HG03025 (cell line): ENCODE measurements at regions not wholly inside any gene's neighbourhood (a gene's known extent, or its start where the extent isn't known, plus 50 kb on each side); places are given as distances from the start of the nearest gene placed in this dataset.
"Not testable (repeated sequence)": the region's sequence is repeated elsewhere in the genome, so short reads cannot be mapped to it uniquely, and the experiment has no call there.

Source experiments
- ATAC-seq: cut with Tn5 transposase; IDR thresholded peaks from one replicate; pipeline ENCODE4 v1.9.1; 2021; ENCODE audit warnings: mild to moderate bottlenecking, moderate library complexity; ENCODE audit not compliant: unreplicated experiment, low FRiP score

GRCh38 chr13:21261487-21262216, 85.2 kb downstream of the MRPL57 start:
- not testable (repeated sequence) for ATAC-seq

- not testable (repeated sequence) for ATAC-seq
Measured at GRCh38 chr13:21263909-21264308, 87.5 kb downstream of the MRPL57 start.

- not testable (repeated sequence) for ATAC-seq
Measured at GRCh38 chr13:21268485-21268884, 92.0 kb downstream of the MRPL57 start.

DNA sequence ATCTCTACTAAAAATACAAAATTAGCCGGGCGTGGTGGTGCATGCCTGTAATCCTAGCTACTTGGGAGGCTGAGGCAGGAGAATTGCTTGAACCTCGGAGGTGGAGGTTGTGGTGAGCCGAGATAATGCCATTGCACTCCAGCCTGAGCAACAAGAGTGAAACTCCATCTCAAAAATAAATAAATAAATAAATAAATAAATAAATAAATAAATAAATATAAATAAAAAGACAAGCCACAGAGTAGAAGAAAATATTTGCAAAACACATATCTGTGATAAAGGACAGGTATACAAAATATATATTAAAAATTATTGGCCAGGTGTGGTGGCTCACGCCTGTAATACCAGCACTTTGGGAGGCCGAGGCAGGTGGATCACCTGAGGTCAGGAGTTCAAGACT, 96.0 kb downstream of the MRPL57 start:
- not testable (repeated sequence) for ATAC-seq

DNA sequence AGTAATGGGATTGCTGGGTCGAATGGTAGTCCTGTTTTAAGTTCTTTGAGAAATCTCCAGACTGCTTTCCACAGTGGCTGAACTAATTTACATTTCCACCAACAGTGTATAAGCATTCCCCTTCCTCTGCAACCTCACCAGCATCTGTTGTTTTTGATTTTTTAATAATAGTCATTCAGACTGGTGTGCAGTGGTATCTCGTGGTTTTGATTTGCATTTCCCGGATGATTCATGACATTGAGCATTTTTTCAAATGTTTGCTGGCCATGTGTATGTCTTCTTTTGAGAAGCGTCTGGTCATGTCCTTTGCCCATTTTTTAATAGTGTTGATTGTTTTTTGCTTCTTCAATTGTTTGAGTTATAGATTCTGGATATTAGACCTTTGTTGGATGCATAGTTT, 98.0 kb downstream of the MRPL57 start:
- not testable (repeated sequence) for ATAC-seq

DNA sequence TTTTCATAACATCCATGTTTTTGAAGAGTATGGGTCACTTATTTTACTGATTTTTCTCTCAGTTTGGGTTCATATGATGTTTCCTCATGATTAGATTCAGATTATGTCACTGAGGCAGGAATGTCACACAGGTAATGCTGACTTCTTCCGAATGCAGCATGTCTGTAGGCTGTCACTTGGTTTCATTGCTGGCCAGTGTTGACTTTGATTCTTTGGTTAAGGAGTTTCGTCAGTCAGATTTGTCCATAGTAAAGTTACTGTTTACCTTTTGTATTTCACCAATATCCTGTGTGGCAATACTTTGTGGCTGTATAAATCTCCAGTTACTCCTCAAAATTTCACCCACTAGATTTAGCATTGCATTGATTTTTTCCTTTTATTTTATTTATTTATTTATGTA, 105.6 kb downstream of the MRPL57 start:
- no peak for ATAC-seq

- no peak for ATAC-seq
Measured at GRCh38 chr13:21287331-21287907, 111.0 kb downstream of the MRPL57 start.

- no peak for ATAC-seq
Measured at GRCh38 chr13:21289475-21289874, 113.0 kb downstream of the MRPL57 start.

- not testable (repeated sequence) for ATAC-seq
Measured at GRCh38 chr13:21290442-21291002, 114.1 kb downstream of the MRPL57 start.

GRCh38 chr13:21291840-21292239, 115.4 kb downstream of the MRPL57 start:
- ATAC-seq = no peak

DNA sequence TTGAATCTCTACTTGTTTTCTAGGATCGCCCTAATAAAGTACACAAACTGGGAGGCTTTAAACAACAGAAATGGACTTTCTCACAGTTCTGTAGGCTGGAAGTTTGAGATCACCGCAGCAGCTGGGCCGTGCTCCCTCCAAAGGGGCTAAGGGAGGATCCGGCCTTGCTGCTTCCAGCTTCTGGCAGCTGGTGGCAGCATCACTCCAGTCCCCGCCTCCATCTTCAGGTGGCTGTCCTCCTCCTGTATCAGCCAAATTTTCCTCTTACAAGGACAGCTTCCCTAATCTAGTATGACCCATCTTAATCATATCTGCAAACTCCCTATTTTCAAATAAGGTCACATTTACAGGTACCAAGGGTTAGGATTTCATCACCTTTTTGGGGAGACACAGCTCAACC, 120.5 kb downstream of the MRPL57 start:
- not testable (repeated sequence) for ATAC-seq

GRCh38 chr13:21297447-21297846, 121.0 kb downstream of the MRPL57 start:
- ATAC-seq = no peak

- peak; percentile 93 for ATAC-seq
Measured at GRCh38 chr13:21297914-21298831, 121.7 kb downstream of the MRPL57 start.

GRCh38 chr13:21304256-21304655, 127.8 kb downstream of the MRPL57 start:
- ATAC-seq = no peak

DNA sequence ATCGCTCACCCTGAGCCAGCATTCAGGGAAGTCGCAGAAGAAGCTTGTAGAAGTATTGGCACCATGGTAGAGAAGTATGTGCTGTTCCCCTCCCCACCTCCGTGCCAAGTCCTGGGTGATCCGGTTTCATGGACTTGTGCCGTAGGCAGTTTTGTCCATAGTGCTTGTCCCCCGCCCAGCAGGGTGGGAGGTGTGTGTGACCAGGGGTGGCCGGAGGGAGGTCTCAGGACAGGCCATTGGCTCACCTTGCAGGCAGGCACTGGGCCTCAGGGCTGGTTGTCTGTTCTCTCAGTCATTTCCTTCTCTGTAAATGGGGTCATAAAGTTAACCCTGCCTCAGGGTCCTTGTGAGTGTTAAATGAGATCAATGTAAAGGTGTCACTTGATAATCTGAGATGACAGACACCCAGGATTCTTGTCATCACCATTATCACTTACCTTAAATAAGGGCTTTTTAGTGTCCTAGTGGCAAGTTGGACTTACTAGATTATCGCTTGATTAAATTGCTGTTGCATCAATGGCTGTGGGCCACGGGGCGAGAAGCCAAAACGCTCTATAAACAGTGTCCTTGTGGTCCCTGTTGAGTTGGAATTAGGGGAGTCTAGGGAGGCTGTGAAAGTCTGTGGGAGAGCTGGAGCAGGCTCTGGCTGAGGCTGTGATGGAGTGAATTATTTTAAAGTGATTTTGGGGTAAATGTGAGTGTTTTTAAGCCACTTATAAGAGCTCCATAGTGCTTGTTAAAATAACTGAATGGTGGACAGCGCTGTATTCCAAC, 130.0 kb downstream of the MRPL57 start:
- not testable (repeated sequence) for ATAC-seq

DNA sequence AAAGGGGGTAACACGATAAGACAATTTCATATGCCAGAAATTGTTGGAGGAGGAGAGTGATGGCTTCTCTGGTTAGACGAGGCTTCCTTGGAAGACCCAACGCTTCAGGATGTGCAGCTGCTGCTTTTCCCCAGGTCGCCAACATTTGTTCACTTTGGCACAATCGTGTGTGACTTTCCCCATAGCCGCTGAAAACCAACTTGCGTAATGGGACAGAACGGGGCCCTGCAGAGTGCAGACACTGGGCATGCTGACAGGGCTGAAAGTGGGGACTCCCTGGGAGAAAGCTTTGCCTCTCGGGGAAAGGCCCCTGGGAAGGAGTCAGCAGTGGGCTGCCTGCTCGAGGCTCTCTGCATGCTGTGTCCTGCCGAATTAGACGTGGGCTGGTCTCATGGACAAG, 130.7 kb downstream of the MRPL57 start:
- ATAC-seq = not testable (repeated sequence)

- no peak for ATAC-seq
Measured at GRCh38 chr13:21308906-21309305, 132.4 kb downstream of the MRPL57 start.

DNA sequence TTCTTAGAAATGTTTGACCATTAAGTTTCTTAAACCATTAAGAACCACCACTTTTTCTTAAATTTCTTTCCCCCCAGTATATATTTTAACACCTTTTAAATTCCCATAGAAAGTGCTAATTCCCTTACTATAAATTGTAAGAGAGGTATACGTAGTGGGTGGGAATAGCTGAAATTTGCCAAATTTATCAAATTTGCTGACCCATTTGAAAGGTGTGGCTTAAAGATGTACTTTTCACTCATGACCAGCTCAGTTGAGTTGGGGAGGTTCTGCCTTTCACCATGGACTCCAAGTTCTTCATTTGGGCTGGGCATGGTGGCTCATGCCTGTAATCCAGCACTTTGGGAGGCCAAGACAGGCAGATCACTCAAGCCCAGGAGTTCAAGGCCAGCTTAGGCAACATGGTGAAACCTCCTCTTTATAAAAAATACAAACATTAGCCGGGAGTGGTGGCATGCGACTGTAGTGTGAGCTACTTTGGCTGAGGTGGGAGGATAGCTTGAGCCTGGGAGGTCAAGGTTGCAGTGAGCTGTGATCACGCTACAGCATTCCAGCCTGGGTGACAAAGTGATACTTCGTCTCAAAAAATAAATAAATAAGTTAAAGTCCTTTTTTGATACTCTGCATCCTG, 133.2 kb downstream of the MRPL57 start:
- ATAC-seq = no peak

DNA sequence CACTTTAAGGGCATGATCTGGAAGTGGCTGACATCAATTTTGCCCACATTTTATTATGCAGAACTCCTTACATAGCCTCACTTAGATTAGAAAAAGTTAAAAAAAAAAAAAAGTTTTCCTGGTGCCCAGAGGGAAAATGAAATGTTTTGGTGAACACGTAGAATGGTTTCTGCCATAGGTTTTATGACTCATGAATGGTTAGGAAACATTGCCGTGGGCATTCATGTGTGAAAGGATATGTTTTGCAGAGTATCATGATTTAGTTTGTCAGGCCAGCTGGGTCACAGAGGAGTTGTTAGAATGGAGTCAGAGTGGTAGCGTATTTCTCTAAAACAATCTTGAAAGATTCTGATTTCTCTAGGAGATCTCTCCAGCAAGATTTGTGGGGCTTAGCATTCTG, 133.8 kb downstream of the MRPL57 start:
- no peak for ATAC-seq

- not testable (repeated sequence) for ATAC-seq
Measured at GRCh38 chr13:21314976-21315375, 138.5 kb downstream of the MRPL57 start.
